ENCODE measurements at regions not wholly inside any gene's neighbourhood (a gene's known extent, or its start where the extent isn't known, plus 50 kb on each side); places are given as distances from the start of the nearest gene placed in this dataset.

GRCh38 chr10:131546086-131546810, 234.7 kb upstream of the TCERG1L start:
- Mint-ChIP-seq H3K27me3 (ENCODE audit: low read depth) (no peaks in the 10 kb centered on the region; the same call in none of the 2 replicates), H3K9me3 (no peaks in the 10 kb centered on the region), H3K4me1 (peaks cover 8 to 13% of the 10 kb centered on the region in 2 experiments), H3K27ac (peak overlapping the region in 2 of 3 experiments; percentile 3 to 12; a peak in 2 of 7 replicates), H3K4me3 (no peak overlapping the region), H3K36me3 (ENCODE audit: insufficient read depth in 1 of 3, low read depth in 3 of 3) (no peaks in the 10 kb centered on the region)
- H4K5ac ChIP-seq (ENCODE audit: insufficient read length, low read depth, low read length), result no peak overlapping the region
- no peak overlapping the region for H3K23ac ChIP-seq (ENCODE audit: insufficient read length, low read depth, low read length)
- no peak for TF ChIP-seq CTCF (conservative IDR thresholded peaks at IDR 0.05)
- H4K91ac ChIP-seq (ENCODE audit: insufficient read length, low read depth, low read length), result no peak overlapping the region
- no peak overlapping the region for H3K4me2 ChIP-seq (ENCODE audit: insufficient read depth, insufficient read length, low read length)
- H3K56ac ChIP-seq (ENCODE audit: insufficient read length, low read depth, low read length), result no peak overlapping the region
- no peak overlapping the region for H4K8ac ChIP-seq (replicated peaks; ENCODE audit: insufficient read length, low read depth, low read length)
- H2BK12ac ChIP-seq (ENCODE audit: insufficient read length, low read depth, low read length), result no peak overlapping the region
- H3K27ac ChIP-seq (ENCODE audit: insufficient read length, low read depth, low read length), result no peak overlapping the region
- H3K9me3 ChIP-seq (ENCODE audit: control insufficient read depth, low read depth, low read length), result no peaks in the 10 kb centered on the region
- no peaks in the 10 kb centered on the region for H3K23me2 ChIP-seq (ENCODE audit: insufficient read length, low read depth, low read length, poor library complexity, severe bottlenecking)
- no peak overlapping the region; the same call in 1 of the 2 replicates for H3K14ac ChIP-seq (ENCODE audit: insufficient read depth, low read length)
- no peaks in the 10 kb centered on the region; the same call in 1 of the 2 replicates for H3K4me1 ChIP-seq (ENCODE audit: insufficient read depth, low read length)
- H2BK5ac ChIP-seq (ENCODE audit: insufficient read length, low read length), result no peak overlapping the region
- H4K20me1 ChIP-seq (ENCODE audit: control insufficient read depth, insufficient read depth, insufficient read length), result no peaks in the 10 kb centered on the region
- H3K27me3 ChIP-seq (ENCODE audit: insufficient read depth, low read length), result no peaks in the 10 kb centered on the region
- peak; percentile 75 for DNase-seq
- no peaks in the 10 kb centered on the region for H3K79me1 ChIP-seq (ENCODE audit: insufficient read depth, low read depth, low read length, poor library complexity, severe bottlenecking)
- no peaks in the 10 kb centered on the region for H3K79me2 ChIP-seq (ENCODE audit: insufficient read depth, low read length)
- H3K18ac ChIP-seq (ENCODE audit: insufficient read length, low read depth, low read length), result no peak overlapping the region
- H2BK20ac ChIP-seq (ENCODE audit: low read depth, low read length, poor library complexity, severe bottlenecking), result no peak overlapping the region
- H2AFZ ChIP-seq (ENCODE audit: low read length), result no peak overlapping the region
- no peak overlapping the region for H2AK5ac ChIP-seq (ENCODE audit: insufficient read length, low read length)
- H3K4ac ChIP-seq (ENCODE audit: low read depth, low read length), result no peak overlapping the region
- no peak overlapping the region for H2BK15ac ChIP-seq (ENCODE audit: low read depth, low read length)
- no peak overlapping the region for H2BK120ac ChIP-seq (ENCODE audit: low read depth, low read length, poor library complexity, severe bottlenecking)
- no CpG with 5 or more reads among the region's 13 CpGs for WGBS (ENCODE audit: extremely low coverage, insufficient read length, low lambda C conversion rate)
- H3T11ph ChIP-seq (ENCODE audit: low read length), result no peak overlapping the region
- no peak overlapping the region for H3K9ac ChIP-seq (ENCODE audit: extremely low read depth, insufficient read length, low read length)
